ENCODE measurements at regions not wholly inside any gene's neighbourhood (a gene's known extent, or its start where the extent isn't known, plus 50 kb on each side); places are given as distances from the start of the nearest gene placed in this dataset.

DNA sequence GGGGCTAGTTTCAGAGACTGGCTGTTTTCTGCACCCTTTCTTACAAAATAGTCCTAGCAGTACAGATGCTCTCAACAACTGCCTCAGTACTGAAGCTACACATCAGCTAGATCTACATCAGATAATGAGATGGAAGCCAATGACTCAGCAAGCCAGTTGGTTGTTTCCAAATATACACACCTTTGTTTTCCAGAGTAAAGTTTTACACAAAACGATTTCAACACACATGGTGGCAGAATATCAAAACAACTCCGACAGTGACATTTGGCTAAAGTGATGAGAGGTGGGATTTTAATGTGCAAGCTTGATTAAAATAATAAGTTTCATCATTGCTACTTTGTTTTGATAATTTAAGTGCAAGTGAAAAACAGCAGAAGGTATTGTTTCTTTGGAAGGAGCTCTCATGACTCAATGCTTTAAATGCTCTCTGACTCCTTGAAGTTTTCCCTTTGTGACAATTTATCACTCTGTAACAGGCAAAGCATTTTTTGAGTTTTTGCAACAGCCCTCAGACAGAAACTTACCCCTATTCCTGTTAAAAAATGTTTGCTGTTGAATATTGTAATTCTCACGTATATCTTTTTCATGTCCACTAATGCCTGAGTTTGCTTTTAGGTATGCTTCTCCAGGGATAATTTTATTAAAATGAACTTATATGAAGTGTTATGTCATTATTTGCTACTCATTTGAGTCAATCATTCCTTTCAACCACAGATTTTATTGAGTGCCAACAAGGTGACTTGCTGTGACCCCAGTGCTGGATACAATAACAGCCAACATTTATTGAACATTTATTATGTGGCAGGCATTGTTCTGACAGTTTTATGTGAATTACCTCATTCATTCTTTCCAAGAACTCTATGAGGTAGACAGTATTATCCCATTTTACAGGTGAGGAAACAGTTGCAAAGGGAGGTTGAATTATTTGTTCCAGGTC, 882.0 kb downstream of the TFAP2A start:
- TF ChIP-seq ZZZ3 (CRISPR knock-in tag; IDR thresholded peaks at IDR 0.05; ENCODE audit: borderline replicate concordance) (no peak), NFATC3 (CRISPR knock-in tag; IDR thresholded peaks at IDR 0.05) (no peak), RAD21 (CRISPR knock-in tag; IDR thresholded peaks at IDR 0.05) (no peak), DMAP1 (CRISPR knock-in tag; IDR thresholded peaks at IDR 0.05) (no peak), ZNF567 (CRISPR knock-in tag; IDR thresholded peaks at IDR 0.05; ENCODE audit: borderline replicate concordance) (no peak)

Measured in HepG2 (cell line).